Ascending aorta (tissue), 2 donors: ENCODE measurements at regions not wholly inside any gene's neighbourhood (a gene's known extent, or its start where the extent isn't known, plus 50 kb on each side); places are given as distances from the start of the nearest gene placed in this dataset.

Experiments used
- DNase-seq, 2 donors: peaks; one replicate each; pipeline ENCODE4 v3.0.0-alpha.2; 2019; ENCODE audit warnings: low spot score in 2 of 2
- H3K27ac ChIP-seq, 2 donors: fragments of 200-600 bp; sonication (generic); one replicate each; pipeline ENCODE4 v1.5.1; 2016 to 2017; ENCODE audit warnings: mild to moderate bottlenecking in 1 of 2
- H3K27me3 ChIP-seq: fragments of 200-600 bp; sonication (generic); one replicate; pipeline ENCODE4 v1.5.1; 2017
- H3K36me3 ChIP-seq, 2 donors: fragments of 200-600 bp; sonication (generic); one replicate each; pipeline ENCODE4 v1.5.1; 2016
- H3K4me1 ChIP-seq, 2 donors: fragments of 200-600 bp; sonication (generic); one replicate each; pipeline ENCODE4 v1.5.1; 2016 to 2017; ENCODE audit warnings: mild to moderate bottlenecking in 1 of 2
- H3K4me3 ChIP-seq, 2 donors: fragments of 200-600 bp; sonication (generic); one replicate each; pipeline ENCODE4 v1.5.1; 2016 to 2017; ENCODE audit warnings: mild to moderate bottlenecking in 1 of 2
- H3K9me3 ChIP-seq, 2 donors: fragments of 200-600 bp; sonication (generic); one replicate each; pipeline ENCODE4 v1.5.1; 2016
- CTCF ChIP-seq, 3 experiments: fragments of 200-600 bp in 2 of 3; fragments of 450-650 bp in 1 of 3; sonication (generic) in 2 of 3; IDR thresholded peaks; one replicate each; pipeline ENCODE4 v1.5.1; 2016 to 2019; ENCODE audit warnings: antibody characterized with exemption in 3 of 3, mild to moderate bottlenecking in 1 of 3, moderate library complexity in 1 of 3
- intact Hi-C: fragments of 100-400 bp; cut with DNase I; formaldehyde crosslinking; loops from one replicate; pipeline ENCODE4 v1.15.1; 2023

- Histone ChIP-seq H3K27ac (peak overlapping the region; percentile 89 to 91), H3K4me3 (no peak overlapping the region), H3K27me3 (no peaks in the 10 kb centered on the region), H3K4me1 (peaks cover 11 to 48% of the 10 kb centered on the region in 2 donors), H3K9me3 (no peaks in the 10 kb centered on the region), H3K36me3 (no peaks in the 10 kb centered on the region)
- DNase-seq, result no peak
- intact Hi-C loops, result loop anchor here (5.0 kb wide), 4 partner anchors 139 to 894 kb away; partner anchors contain the start of genes EGR2 and REEP3
- TF ChIP-seq CTCF (IDR thresholded peaks at IDR 0.05), result no peak
Observed at GRCh38 chr10:63711361-63711760, 190.2 kb downstream of the REEP3 start.

GRCh38 chr10:63711867-63712716, 190.9 kb downstream of the REEP3 start:
- peak overlapping the region in 1 of 2 donors; percentile 2 for H3K4me3 ChIP-seq
- DNase-seq, result peak; percentile 89 to 98
- intact Hi-C loops, result loop anchor here (1.0 to 5.0 kb wide), 6 partner anchors 82 to 895 kb away; partner anchors contain the start of genes EGR2 and REEP3
- no peak for TF ChIP-seq CTCF (IDR thresholded peaks at IDR 0.05)
- H3K36me3 ChIP-seq, result no peaks in the 10 kb centered on the region
- peaks cover 8 to 42% of the 10 kb centered on the region in 2 donors for H3K4me1 ChIP-seq
- peak overlapping the region; percentile 89 to 91 for H3K27ac ChIP-seq
- no peaks in the 10 kb centered on the region for H3K9me3 ChIP-seq
- H3K27me3 ChIP-seq, result no peaks in the 10 kb centered on the region

- TF ChIP-seq CTCF (IDR thresholded peaks at IDR 0.05), result no peak
- no peaks in the 10 kb centered on the region for H3K9me3 ChIP-seq
- H3K36me3 ChIP-seq, result no peaks in the 10 kb centered on the region
- no peak for DNase-seq
- H3K27me3 ChIP-seq, result no peaks in the 10 kb centered on the region
- peaks cover 7 to 39% of the 10 kb centered on the region in 2 donors for H3K4me1 ChIP-seq
- intact Hi-C loops, result loop anchor here (1.0 to 5.0 kb wide), 6 partner anchors 82 to 895 kb away; partner anchors contain the start of genes EGR2 and REEP3
- peak overlapping the region in 1 of 2 donors; percentile 2 for H3K4me3 ChIP-seq
- H3K27ac ChIP-seq, result peak overlapping the region; percentile 89 to 91
Observed at GRCh38 chr10:63712717-63713115, 191.5 kb downstream of the REEP3 start.

- Histone ChIP-seq H3K36me3 (no peaks in the 10 kb centered on the region), H3K27ac (peak overlapping the region; percentile 89 to 91), H3K27me3 (no peaks in the 10 kb centered on the region), H3K4me1 (peaks cover 7 to 37% of the 10 kb centered on the region in 2 donors), H3K9me3 (no peaks in the 10 kb centered on the region), H3K4me3 (no peak overlapping the region)
- TF ChIP-seq CTCF (IDR thresholded peaks at IDR 0.05), result no peak
- intact Hi-C loops, result loop anchor here (2.0 to 5.0 kb wide), 5 partner anchors 141 to 896 kb away; partner anchors contain the start of genes EGR2 and REEP3
- DNase-seq, result peak in 1 of 2 donors; percentile 77
Observed at GRCh38 chr10:63713191-63714144, 192.3 kb downstream of the REEP3 start.

GRCh38 chr10:63716016-63716580, 194.9 kb downstream of the REEP3 start:
- Histone ChIP-seq H3K36me3 (no peaks in the 10 kb centered on the region), H3K4me1 (peaks cover 7 to 38% of the 10 kb centered on the region in 2 donors), H3K9me3 (no peaks in the 10 kb centered on the region), H3K4me3 (no peak overlapping the region), H3K27me3 (no peaks in the 10 kb centered on the region), H3K27ac (no peak overlapping the region)
- DNase-seq, result no peak
- intact Hi-C loops, result no loop called here
- no peak for TF ChIP-seq CTCF (IDR thresholded peaks at IDR 0.05)
